A673 (cell line): ENCODE measurements at regions not wholly inside any gene's neighbourhood (a gene's known extent, or its start where the extent isn't known, plus 50 kb on each side); places are given as distances from the start of the nearest gene placed in this dataset.

Source experiments
- BruUV-seq: library from RNA; stranded (reverse); fragments of 400-500 nt; replicated peaks from 2 replicates; lab custom pipeline; 2021; lab: Mats Ljungman, UMichigan
- CTCF ChIA-PET: fragments of 300-600 bp; sonication (Branson Sonifier 250); formaldehyde crosslinking; loops from one replicate; lab custom pipeline; 2022; ENCODE audit warnings: antibody characterized with exemption; lab: Charles Lee
- POLR2A ChIA-PET: fragments of 300-600 bp; sonication (Branson Sonifier 250); formaldehyde crosslinking; loops from one replicate; lab custom pipeline; 2022; ENCODE audit warnings: antibody characterized with exemption; ENCODE audit not compliant: low non-redundant PET; lab: Charles Lee
- DNase-seq: peaks from one replicate; pipeline ENCODE4 v3.0.0-alpha.2; 2015; ENCODE audit warnings: low spot score
- H3K27ac ChIP-seq: fragments of 200-600 bp; sonication (generic); 2 replicates; pipeline ENCODE4 v1.5.1; 2016; ENCODE audit warnings: mixed run types, low read depth, mild to moderate bottlenecking, mixed read lengths, antibody characterized with exemption, low read length; ENCODE audit not compliant: poor library complexity, severe bottlenecking
- H3K27me3 ChIP-seq: fragments of 200-600 bp; sonication (generic); replicated peaks from 2 replicates; pipeline ENCODE4 v1.6.1; 2017; ENCODE audit warnings: mixed run types, low read depth, mild to moderate bottlenecking, mixed read lengths, antibody characterized with exemption, low read length; ENCODE audit not compliant: insufficient read depth, poor library complexity
- H3K36me3 ChIP-seq: fragments of 200-600 bp; sonication (generic); 2 replicates; pipeline ENCODE4 v1.6.1; 2016; ENCODE audit warnings: mixed run types, mild to moderate bottlenecking, mixed read lengths, antibody characterized with exemption, low read length; ENCODE audit not compliant: insufficient read depth, poor library complexity, severe bottlenecking
- H3K4me1 ChIP-seq: fragments of 200-600 bp; sonication (generic); 2 replicates; pipeline ENCODE4 v1.6.1; 2017; ENCODE audit warnings: mixed run types, mild to moderate bottlenecking, mixed read lengths, antibody characterized with exemption, low read length; ENCODE audit not compliant: insufficient read depth, poor library complexity, severe bottlenecking
- H3K4me3 ChIP-seq: fragments of 200-600 bp; sonication (generic); 2 replicates; pipeline ENCODE4 v1.5.1; 2016; ENCODE audit warnings: low read depth, mixed run types, mild to moderate bottlenecking, mixed read lengths, low read length; ENCODE audit not compliant: poor library complexity, severe bottlenecking
- H3K9me3 ChIP-seq: fragments of 200-600 bp; sonication (generic); 2 replicates; pipeline ENCODE4 v1.6.1; 2016; ENCODE audit warnings: mixed run types, low read depth, mild to moderate bottlenecking, mixed read lengths, antibody characterized with exemption, low read length; ENCODE audit not compliant: poor library complexity, severe bottlenecking
- EZH2 ChIP-seq: fragments of 200-600 bp; sonication (generic); IDR thresholded peaks from 2 replicates; pipeline ENCODE4 v1.6.1; 2017; ENCODE audit warnings: borderline replicate concordance, low read depth, mild to moderate bottlenecking, mixed read lengths, antibody characterized with exemption, low read length; ENCODE audit not compliant: poor library complexity, severe bottlenecking
- intact Hi-C: fragments of 100-400 bp; cut with micrococcal nuclease; formaldehyde crosslinking; loops from one replicate; pipeline ENCODE4 v1.10.0; 2022; ENCODE audit not compliant: unreplicated experiment
- TF ChIP-seq, protein P1 (sequence below): fragments of 300-800, 200-600 bp; sonication (generic); conservative IDR thresholded peaks from 2 replicates; pipeline ENCODE4 v1.5.1; 2017; ENCODE audit warnings: low read depth, mild to moderate bottlenecking, antibody characterized with exemption, low read length, moderate library complexity, mixed read lengths

DNA sequence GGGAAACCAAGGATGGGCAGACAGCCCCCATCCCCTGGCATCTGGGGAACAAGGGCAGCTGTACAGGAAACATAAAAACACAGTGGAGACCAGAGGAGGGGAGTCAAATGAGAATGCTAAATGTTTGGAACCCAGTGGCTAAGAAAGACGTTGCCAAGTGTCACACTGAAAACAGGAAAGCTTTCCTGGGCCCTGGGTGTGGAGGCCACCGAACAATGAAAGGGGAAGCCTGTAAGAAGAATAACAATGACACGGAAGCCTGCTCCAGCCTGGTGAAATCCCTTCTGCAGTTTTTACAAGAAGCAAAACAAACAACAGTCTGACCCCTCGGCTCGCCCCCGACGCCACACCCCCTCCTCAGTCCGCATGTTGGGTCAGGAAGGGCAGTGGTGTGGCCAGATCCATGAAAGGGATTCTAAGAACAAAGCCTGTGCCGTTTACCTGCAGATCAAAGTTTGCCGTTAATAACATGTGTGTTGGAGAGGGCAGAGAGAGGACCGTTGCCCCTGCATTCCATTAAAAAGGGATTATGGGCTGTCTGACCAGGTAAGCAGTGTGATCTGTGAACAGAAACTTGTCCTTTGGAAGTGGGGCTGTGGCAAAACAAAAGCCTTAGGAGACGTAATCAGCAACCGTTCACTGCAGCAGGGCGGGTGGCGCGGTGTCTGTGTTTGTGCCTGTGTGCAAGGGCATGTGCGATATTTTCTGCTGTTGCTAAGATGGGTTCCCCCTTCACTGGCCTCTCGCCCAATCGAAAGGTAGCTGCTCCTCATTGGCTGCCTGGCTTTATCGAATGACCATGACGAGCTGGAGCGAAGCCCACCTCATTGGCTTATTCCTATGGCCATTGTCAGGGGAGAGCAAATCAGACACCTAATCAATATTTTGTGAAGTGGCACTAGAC is 113.7 kb upstream of the BLID start:
- no peaks in the 10 kb centered on the region for H3K9me3 ChIP-seq
- no peak overlapping the region for H3K4me3 ChIP-seq
- no peak for TF ChIP-seq EZH2
- TF ChIP-seq, protein P1, sequence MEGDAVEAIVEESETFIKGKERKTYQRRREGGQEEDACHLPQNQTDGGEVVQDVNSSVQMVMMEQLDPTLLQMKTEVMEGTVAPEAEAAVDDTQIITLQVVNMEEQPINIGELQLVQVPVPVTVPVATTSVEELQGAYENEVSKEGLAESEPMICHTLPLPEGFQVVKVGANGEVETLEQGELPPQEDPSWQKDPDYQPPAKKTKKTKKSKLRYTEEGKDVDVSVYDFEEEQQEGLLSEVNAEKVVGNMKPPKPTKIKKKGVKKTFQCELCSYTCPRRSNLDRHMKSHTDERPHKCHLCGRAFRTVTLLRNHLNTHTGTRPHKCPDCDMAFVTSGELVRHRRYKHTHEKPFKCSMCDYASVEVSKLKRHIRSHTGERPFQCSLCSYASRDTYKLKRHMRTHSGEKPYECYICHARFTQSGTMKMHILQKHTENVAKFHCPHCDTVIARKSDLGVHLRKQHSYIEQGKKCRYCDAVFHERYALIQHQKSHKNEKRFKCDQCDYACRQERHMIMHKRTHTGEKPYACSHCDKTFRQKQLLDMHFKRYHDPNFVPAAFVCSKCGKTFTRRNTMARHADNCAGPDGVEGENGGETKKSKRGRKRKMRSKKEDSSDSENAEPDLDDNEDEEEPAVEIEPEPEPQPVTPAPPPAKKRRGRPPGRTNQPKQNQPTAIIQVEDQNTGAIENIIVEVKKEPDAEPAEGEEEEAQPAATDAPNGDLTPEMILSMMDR, result no peak
- ChIA-PET CTCF (no interaction called here), POLR2A (no interaction called here)
- H3K27ac ChIP-seq, result peak overlapping the region; percentile 21
- intact Hi-C loops, result no loop called here
- no TSS peak for BruUV-seq
- H3K4me1 ChIP-seq, result peaks cover 30% of the 10 kb centered on the region
- no peaks in the 10 kb centered on the region for H3K27me3 ChIP-seq
- no peaks in the 10 kb centered on the region for H3K36me3 ChIP-seq
- peak; percentile 49 for DNase-seq

DNA sequence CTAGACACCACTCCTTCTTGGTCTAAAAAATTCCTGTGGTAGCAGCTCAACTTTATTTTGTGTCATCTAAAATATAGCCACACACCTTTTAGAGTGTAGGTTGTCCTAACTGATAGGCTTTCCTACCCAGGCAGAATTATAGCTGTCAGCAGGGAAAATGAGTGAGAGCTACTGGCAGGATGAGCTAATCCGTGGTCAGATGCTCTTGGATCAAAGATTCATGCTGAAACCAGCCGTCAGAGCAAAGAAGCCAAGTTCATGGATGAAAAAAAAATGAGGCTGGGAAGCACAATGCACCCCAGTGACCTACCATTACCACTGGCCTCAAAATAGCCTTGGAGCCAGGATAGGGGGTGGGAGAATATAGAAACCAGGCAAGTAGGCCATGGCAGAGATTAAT is 113.1 kb upstream of the BLID start:
- no peaks in the 10 kb centered on the region for H3K9me3 ChIP-seq
- no TSS peak for BruUV-seq
- ChIA-PET CTCF (interaction anchor here (0.6 kb wide), 1 partner anchor 400 kb away, joined by 5 read pairs; no protein-coding TSS in a partner anchor), POLR2A (interaction anchor here (0.6 kb wide), 1 partner anchor 275 kb away, joined by 3 read pairs; no protein-coding TSS in a partner anchor)
- peaks cover 30% of the 10 kb centered on the region for H3K4me1 ChIP-seq
- no peak overlapping the region for H3K4me3 ChIP-seq
- H3K36me3 ChIP-seq, result no peaks in the 10 kb centered on the region
- intact Hi-C loops, result no loop called here
- no peak for DNase-seq
- peak overlapping the region; percentile 21 for H3K27ac ChIP-seq
- TF ChIP-seq, protein P1, result no peak
- TF ChIP-seq EZH2, result no peak
- no peaks in the 10 kb centered on the region for H3K27me3 ChIP-seq

- no TSS peak for BruUV-seq
- intact Hi-C loops, result no loop called here
- Histone ChIP-seq H3K4me1 (peaks cover 22% of the 10 kb centered on the region), H3K4me3 (no peak overlapping the region), H3K36me3 (no peaks in the 10 kb centered on the region), H3K27me3 (no peaks in the 10 kb centered on the region), H3K27ac (no peak overlapping the region), H3K9me3 (no peaks in the 10 kb centered on the region)
- DNase-seq, result no peak
- CTCF ChIA-PET, result interaction anchor here (0.7 kb wide), 1 partner anchor 51 kb away, joined by 4 read pairs; no protein-coding TSS in a partner anchor
- TF ChIP-seq EZH2, result no peak
- TF ChIP-seq, protein P1, result no peak
- POLR2A ChIA-PET, result no interaction called here
These were observed 110.9 kb upstream of the BLID start for GRCh38 chr11:122226810-122227379.
